ENCODE measurements at regions not wholly inside any gene's neighbourhood (a gene's known extent, or its start where the extent isn't known, plus 50 kb on each side); places are given as distances from the start of the nearest gene placed in this dataset.

- no peak for DNase-seq (ENCODE audit: low spot score)
- no peak for TF ChIP-seq EZH2phosphoT487 (IDR thresholded peaks at IDR 0.05; ENCODE audit: borderline replicate concordance, low read depth, low read length)
- TF ChIP-seq CTCF (conservative IDR thresholded peaks at IDR 0.05; ENCODE audit: low read length): no peak
- no peak overlapping the region for H2AFZ ChIP-seq (ENCODE audit: low read length)
- H3K4me2 ChIP-seq (ENCODE audit: low read length): no peak overlapping the region
- no peaks in the 10 kb centered on the region for H3K9me2 ChIP-seq (ENCODE audit: insufficient read depth, low read length)
- no peaks in the 10 kb centered on the region for H3K36me3 ChIP-seq (ENCODE audit: insufficient read depth, low read length)
- H3K9me3 ChIP-seq (ENCODE audit: low read length): no peaks in the 10 kb centered on the region
- no peak overlapping the region for H3K27ac ChIP-seq (ENCODE audit: low read depth, low read length, poor library complexity, severe bottlenecking)
- H4K20me1 ChIP-seq (ENCODE audit: insufficient read depth, low read length): no peaks in the 10 kb centered on the region
- no peaks in the 10 kb centered on the region for H3K79me2 ChIP-seq (ENCODE audit: insufficient read depth, low read depth, low read length)
- no peaks in the 10 kb centered on the region for H3K4me1 ChIP-seq (ENCODE audit: insufficient read depth, low read length, poor library complexity, severe bottlenecking)
- no peak overlapping the region for H3K4me3 ChIP-seq (ENCODE audit: low read depth, low read length, poor library complexity, severe bottlenecking)
- intact Hi-C loops (cut with micrococcal nuclease; ENCODE audit: unreplicated experiment): no loop called here
- POLR2A ChIA-PET: no interaction called here
- CTCF ChIA-PET (ENCODE audit: unreplicated experiment): no interaction called here
- no TSS peak for BruUV-seq (replicated peaks)
Observed at GRCh38 chr5:164818445-164818844, 1313.0 kb downstream of the MAT2B start.

- Histone ChIP-seq H2AFZ (ENCODE audit: low read length) (no peak overlapping the region), H3K4me3 (ENCODE audit: low read depth, low read length, poor library complexity, severe bottlenecking) (no peak overlapping the region), H3K36me3 (ENCODE audit: insufficient read depth, low read length) (no peaks in the 10 kb centered on the region), H3K9me3 (ENCODE audit: low read length) (no peaks in the 10 kb centered on the region), H3K9me2 (ENCODE audit: insufficient read depth, low read length) (no peaks in the 10 kb centered on the region), H3K4me1 (ENCODE audit: insufficient read depth, low read length, poor library complexity, severe bottlenecking) (no peaks in the 10 kb centered on the region), H3K79me2 (ENCODE audit: insufficient read depth, low read depth, low read length) (no peaks in the 10 kb centered on the region), H3K27ac (ENCODE audit: low read depth, low read length, poor library complexity, severe bottlenecking) (no peak overlapping the region), H3K4me2 (ENCODE audit: low read length) (no peak overlapping the region), H4K20me1 (ENCODE audit: insufficient read depth, low read length) (no peaks in the 10 kb centered on the region)
- intact Hi-C loops (cut with micrococcal nuclease; ENCODE audit: unreplicated experiment): no loop called here
- no peak for TF ChIP-seq CTCF (conservative IDR thresholded peaks at IDR 0.05; ENCODE audit: low read length)
- no peak for TF ChIP-seq EZH2phosphoT487 (IDR thresholded peaks at IDR 0.05; ENCODE audit: borderline replicate concordance, low read depth, low read length)
- CTCF ChIA-PET (ENCODE audit: unreplicated experiment): no interaction called here
- POLR2A ChIA-PET: no interaction called here
- BruUV-seq (replicated peaks): no TSS peak
- DNase-seq (ENCODE audit: low spot score): no peak
Observed at GRCh38 chr5:164824671-164825070, 1319.3 kb downstream of the MAT2B start.

GRCh38 chr5:164832516-164832915, 1327.1 kb downstream of the MAT2B start:
- ChIA-PET POLR2A (no interaction called here), CTCF (ENCODE audit: unreplicated experiment) (interaction anchor here (0.6 kb wide), 1 partner anchor 143 kb away, joined by 3 read pairs; no protein-coding TSS in a partner anchor)
- no peak for DNase-seq (ENCODE audit: low spot score)
- H4K20me1 ChIP-seq (ENCODE audit: insufficient read depth, low read length): no peaks in the 10 kb centered on the region
- no peaks in the 10 kb centered on the region for H3K79me2 ChIP-seq (ENCODE audit: insufficient read depth, low read depth, low read length)
- no peaks in the 10 kb centered on the region for H3K9me3 ChIP-seq (ENCODE audit: low read length)
- H2AFZ ChIP-seq (ENCODE audit: low read length): no peak overlapping the region
- H3K4me2 ChIP-seq (ENCODE audit: low read length): no peak overlapping the region
- no peak for TF ChIP-seq EZH2phosphoT487 (IDR thresholded peaks at IDR 0.05; ENCODE audit: borderline replicate concordance, low read depth, low read length)
- H3K9me2 ChIP-seq (ENCODE audit: insufficient read depth, low read length): no peaks in the 10 kb centered on the region
- H3K27ac ChIP-seq (ENCODE audit: low read depth, low read length, poor library complexity, severe bottlenecking): no peak overlapping the region
- no peak overlapping the region for H3K4me3 ChIP-seq (ENCODE audit: low read depth, low read length, poor library complexity, severe bottlenecking)
- intact Hi-C loops (cut with micrococcal nuclease; ENCODE audit: unreplicated experiment): no loop called here
- no peaks in the 10 kb centered on the region for H3K36me3 ChIP-seq (ENCODE audit: insufficient read depth, low read length)
- H3K4me1 ChIP-seq (ENCODE audit: insufficient read depth, low read length, poor library complexity, severe bottlenecking): no peaks in the 10 kb centered on the region
- BruUV-seq (replicated peaks): no TSS peak
